IMR-90 (cell line): ENCODE measurements at regions not wholly inside any gene's neighbourhood (a gene's known extent, or its start where the extent isn't known, plus 50 kb on each side); places are given as distances from the start of the nearest gene placed in this dataset.

Source experiments
- ATAC-seq: fragments of 200-7000 bp; cut with Tn5 transposase; 2 replicates; pipeline ENCODE4 v1.9.1; 2020; ENCODE audit warnings: low read depth, mild to moderate bottlenecking, moderate library complexity
- BruUV-seq: library from RNA; stranded (reverse); fragments of 400-500 nt; replicated peaks from 2 replicates; lab custom pipeline; 2021; lab: Mats Ljungman, UMichigan
- CTCF ChIA-PET: fragments of 300-600 bp; formaldehyde crosslinking; extraction: SDS; loops from one replicate; lab custom pipeline; 2021; ENCODE audit warnings: antibody characterized with exemption; lab: Yijun Ruan, JAX
- POLR2A ChIA-PET: fragments of 300-600 bp; sonication (Branson Sonifier 250); formaldehyde crosslinking; loops from one replicate; lab custom pipeline; 2022; ENCODE audit warnings: antibody characterized with exemption; ENCODE audit not compliant: unreplicated experiment; lab: Charles Lee
- DNase-seq: peaks from one replicate; pipeline ENCODE4 v3.0.0; 2013
- H2AFZ ChIP-seq: replicated peaks from 2 replicates; pipeline ENCODE3; 2013; ENCODE audit warnings: low read length, mild to moderate bottlenecking; ENCODE audit not compliant: poor library complexity
- H2AK5ac ChIP-seq: 2 replicates; pipeline ENCODE4 v1.6.1; 2013; ENCODE audit warnings: low read depth, low read length, inconsistent platforms
- H2AK9ac ChIP-seq: replicated peaks from 2 replicates; pipeline ENCODE3; 2013; ENCODE audit warnings: mild to moderate bottlenecking, low read depth, low read length, moderate library complexity; ENCODE audit not compliant: poor library complexity
- H2BK120ac ChIP-seq: 2 replicates; pipeline ENCODE4 v1.6.1; 2013; ENCODE audit warnings: low read depth, low read length, inconsistent platforms
- H2BK15ac ChIP-seq: 3 replicates; pipeline ENCODE4 v1.6.1; 2013; ENCODE audit warnings: low read depth, low read length, inconsistent platforms
- H2BK20ac ChIP-seq: 2 replicates; pipeline ENCODE4 v1.6.1; 2013; ENCODE audit warnings: low read depth, mild to moderate bottlenecking, inconsistent platforms, low read length, moderate library complexity
- H2BK5ac ChIP-seq: 2 replicates; pipeline ENCODE4 v1.6.1; 2013; ENCODE audit warnings: mild to moderate bottlenecking, low read depth, low read length, inconsistent platforms; ENCODE audit not compliant: poor library complexity, severe bottlenecking
- H3K14ac ChIP-seq: replicated peaks from 2 replicates; pipeline ENCODE4 v1.6.1; 2013; ENCODE audit warnings: low read depth, low read length, inconsistent platforms
- H3K18ac ChIP-seq: 2 replicates; pipeline ENCODE4 v1.6.1; 2013; ENCODE audit warnings: low read depth, low read length, control low read depth
- H3K23ac ChIP-seq: 2 replicates; pipeline ENCODE4 v1.6.1; 2013; ENCODE audit warnings: low read depth, low read length, inconsistent platforms
- H3K27ac ChIP-seq: 2 replicates; pipeline ENCODE4 v1.5.1; 2013; ENCODE audit warnings: mild to moderate bottlenecking, control low read depth, low read length; ENCODE audit not compliant: insufficient read depth
- H3K27me3 ChIP-seq: 2 replicates; pipeline ENCODE4 v1.6.1; 2013; ENCODE audit warnings: low read length; ENCODE audit not compliant: control insufficient read depth, insufficient read depth
- H3K36me3 ChIP-seq: 2 replicates; pipeline ENCODE4 v1.6.1; 2013; ENCODE audit warnings: low read length, mixed read lengths; ENCODE audit not compliant: control insufficient read depth, insufficient read depth
- H3K4ac ChIP-seq: 2 replicates; pipeline ENCODE4 v1.6.1; 2013; ENCODE audit warnings: low read depth, low read length, inconsistent platforms
- H3K4me1 ChIP-seq: 2 replicates; pipeline ENCODE4 v1.6.1; 2013; ENCODE audit warnings: low read length, mixed read lengths; ENCODE audit not compliant: control insufficient read depth, insufficient read depth
- H3K4me2 ChIP-seq: 2 replicates; pipeline ENCODE4 v1.6.1; 2013; ENCODE audit warnings: low read depth, mild to moderate bottlenecking, control low read depth, low read length, moderate library complexity
- H3K4me3 ChIP-seq: 2 replicates; pipeline ENCODE4 v1.5.1; 2013; ENCODE audit warnings: low read depth, mild to moderate bottlenecking, control low read depth, low read length, moderate library complexity; ENCODE audit not compliant: insufficient read depth
- H3K56ac ChIP-seq: 2 replicates; pipeline ENCODE4 v1.6.1; 2013; ENCODE audit warnings: low read length, inconsistent platforms; ENCODE audit not compliant: insufficient read depth; ENCODE audit errors: extremely low read depth
- H3K79me1 ChIP-seq, 2 experiments: 2 replicates each; pipeline ENCODE4 v1.6.1; 2013; ENCODE audit warnings: low read length in 2 of 2, inconsistent platforms in 1 of 2, low read depth in 1 of 2
- H3K9ac ChIP-seq: 2 replicates; pipeline ENCODE4 v1.6.1; 2013; ENCODE audit warnings: low read depth, low read length, control low read depth
- H3K9me1 ChIP-seq: 2 replicates; pipeline ENCODE4 v1.6.1; 2013; ENCODE audit warnings: low read length, inconsistent platforms; ENCODE audit not compliant: insufficient read depth
- H3K9me3 ChIP-seq: 2 replicates; pipeline ENCODE4 v1.6.1; 2013; ENCODE audit warnings: low read length; ENCODE audit not compliant: control insufficient read depth, insufficient read depth
- H4K20me1 ChIP-seq: 2 replicates; pipeline ENCODE4 v1.6.1; 2013; ENCODE audit warnings: low read length, inconsistent platforms; ENCODE audit not compliant: insufficient read depth
- H4K5ac ChIP-seq: 2 replicates; pipeline ENCODE4 v1.6.1; 2013; ENCODE audit warnings: mild to moderate bottlenecking, low read depth, low read length, control low read depth
- H4K8ac ChIP-seq, 2 experiments: 2 replicates each; pipeline ENCODE4 v1.6.1; 2013; ENCODE audit warnings: low read depth in 2 of 2, low read length in 2 of 2, control low read depth in 1 of 2, inconsistent platforms in 1 of 2
- H4K91ac ChIP-seq: 2 replicates; pipeline ENCODE4 v1.6.1; 2013; ENCODE audit warnings: low read depth, low read length, inconsistent platforms; ENCODE audit not compliant: insufficient read depth
- CHD1 ChIP-seq: IDR thresholded peaks from 2 replicates; pipeline ENCODE4 v1.6.1; 2012; ENCODE audit warnings: low read depth, low read length, improper control_type of control experiment
- CTCF ChIP-seq: conservative IDR thresholded peaks from 2 replicates; pipeline ENCODE4 v1.5.1; 2012; ENCODE audit warnings: mild to moderate bottlenecking, low read depth, low read length, improper control_type of control experiment
- ELK1 ChIP-seq: fragments of 150-350 bp; IDR thresholded peaks from 2 replicates; pipeline ENCODE4 v1.6.1; 2016; ENCODE audit warnings: low read depth, mild to moderate bottlenecking, low read length, moderate library complexity, borderline replicate concordance
- MAFK ChIP-seq: IDR thresholded peaks from 2 replicates; pipeline ENCODE4 v1.6.1; 2012; ENCODE audit warnings: low read depth, low read length, improper control_type of control experiment
- NFE2L2 ChIP-seq: fragments of 150-350 bp; IDR thresholded peaks from 2 replicates; pipeline ENCODE4 v1.6.1; 2016; ENCODE audit warnings: low read depth, mild to moderate bottlenecking, low read length
- POLR2A ChIP-seq: IDR thresholded peaks from 2 replicates; pipeline ENCODE4 v1.6.1; 2012; ENCODE audit warnings: mild to moderate bottlenecking, low read depth, low read length
- RAD21 ChIP-seq: IDR thresholded peaks from 2 replicates; pipeline ENCODE4 v1.6.1; 2012; ENCODE audit warnings: low read length, improper control_type of control experiment
- RCOR1 ChIP-seq: IDR thresholded peaks from 2 replicates; pipeline ENCODE4 v1.6.1; 2012; ENCODE audit warnings: mild to moderate bottlenecking, low read length, improper control_type of control experiment; ENCODE audit not compliant: insufficient replicate concordance
- RFX5 ChIP-seq: IDR thresholded peaks from 2 replicates; pipeline ENCODE4 v1.8.0; 2012; ENCODE audit warnings: low read depth, mild to moderate bottlenecking, low read length, moderate library complexity
- SMC3 ChIP-seq: fragments of 150-350 bp; IDR thresholded peaks from 2 replicates; pipeline ENCODE4 v1.6.1; 2016; ENCODE audit warnings: low read depth, mild to moderate bottlenecking, antibody characterized with exemption, low read length, moderate library complexity
- USF2 ChIP-seq: fragments of 150-350 bp; IDR thresholded peaks from 2 replicates; pipeline ENCODE4 v1.6.1; 2017; ENCODE audit warnings: mild to moderate bottlenecking, antibody characterized with exemption, low read length, low read depth
- WGBS, 2 experiments: methylation state at CpG; one replicate each; pipeline versions ENCODE4 v1.1.5 to v1.1.7; 2013; ENCODE audit warnings: missing lambda C conversion rate in 2 of 2; ENCODE audit not compliant: insufficient read length in 1 of 2; ENCODE audit errors: extremely low coverage in 2 of 2; 5-methylcytosine and 5-hydroxymethylcytosine counted together
- dilution Hi-C: fragments of 300-500 bp; cut with HindIII; formaldehyde crosslinking; loops from one replicate; pipeline ENCODE4 v1.14.3; 2018; ENCODE audit warnings: low sequenced_read_pairs; ENCODE audit not compliant: unreplicated experiment
- in situ Hi-C: fragments of 300-500 bp; cut with MboI; formaldehyde crosslinking; loops from 3 replicates; pipeline ENCODE4 v1.14.3; 2019; ENCODE audit warnings: low sequenced_read_pairs, inconsistent platforms, mixed read lengths
- intact Hi-C: fragments of 100-400 bp; cut with micrococcal nuclease; formaldehyde crosslinking; loops from 2 replicates; pipeline ENCODE4 v1.10.0; 2022

GRCh38 chr21:35282944-35283343 is 233.8 kb upstream of the RUNX1 start:
- ATAC-seq (no peak), DNase-seq (no peak)
- Histone ChIP-seq H3K4ac (no peak overlapping the region), H2BK20ac (no peak overlapping the region), H3K4me2 (no peak overlapping the region), H3K56ac (no peak overlapping the region), H2AK9ac (no peak overlapping the region), H2BK15ac (no peak overlapping the region), H3K14ac (no peak overlapping the region), H2BK120ac (no peak overlapping the region), H2AFZ (no peak overlapping the region), H4K5ac (no peak overlapping the region), H2AK5ac (no peak overlapping the region), H3K23ac (no peak overlapping the region), H3K9ac (no peak overlapping the region), H3K9me3 (peaks cover 5% of the 10 kb centered on the region; the same call in 1 of the 2 replicates), H4K91ac (no peak overlapping the region), H3K36me3 (no peaks in the 10 kb centered on the region), H3K4me3 (no peak overlapping the region), H3K18ac (no peak overlapping the region), H3K79me1 (no peaks in the 10 kb centered on the region), H3K27ac (no peak overlapping the region), H3K9me1 (no peaks in the 10 kb centered on the region), H4K20me1 (no peaks in the 10 kb centered on the region), H3K4me1 (no peaks in the 10 kb centered on the region), H4K8ac (no peak overlapping the region), H3K27me3 (no peaks in the 10 kb centered on the region), H2BK5ac (no peak overlapping the region)
- 86% methylated on average over 1 of the region's 5 CpGs; no CpG with 5 or more reads in 1 of the 2 experiments for WGBS, 2 experiments
- ChIA-PET POLR2A (interaction anchor here (0.6 kb wide), 1 partner anchor 835 kb away, joined by 19 read pairs; no protein-coding TSS in a partner anchor), CTCF (no interaction called here)
- BruUV-seq = no TSS peak
- dilution Hi-C loops = no loop called here
- in situ Hi-C loops = no loop called here
- no peak for TF ChIP-seq RAD21
- no peak for TF ChIP-seq CHD1
- no peak for TF ChIP-seq MAFK
- no peak for TF ChIP-seq RFX5
- no peak for TF ChIP-seq SMC3
- no peak for TF ChIP-seq CTCF
- no peak for TF ChIP-seq NFE2L2
- TF ChIP-seq USF2 = no peak
- no peak for TF ChIP-seq POLR2A
- no peak for TF ChIP-seq RCOR1
- TF ChIP-seq ELK1 = no peak
- intact Hi-C loops = no loop called here
